H9 (cell line): ENCODE measurements at regions not wholly inside any gene's neighbourhood (a gene's known extent, or its start where the extent isn't known, plus 50 kb on each side); places are given as distances from the start of the nearest gene placed in this dataset.

ENCODE experiments used
- DNase-seq: peaks from one replicate; pipeline ENCODE4 v3.0.0-alpha.2; 2017
- H2AFZ ChIP-seq: one replicate; pipeline ENCODE4 v1.6.1; 2013; ENCODE audit warnings: mild to moderate bottlenecking, low read length, control low read depth, moderate library complexity
- H2AK5ac ChIP-seq: 2 replicates; pipeline ENCODE4 v1.6.1; 2013; ENCODE audit warnings: low read length, control low read depth, mixed read lengths; ENCODE audit not compliant: insufficient read length
- H2BK120ac ChIP-seq: one replicate; pipeline ENCODE4 v1.6.1; 2013; ENCODE audit warnings: low read depth, mild to moderate bottlenecking, low read length, control low read depth, inconsistent platforms; ENCODE audit not compliant: poor library complexity, severe bottlenecking
- H2BK12ac ChIP-seq: 2 replicates; pipeline ENCODE4 v1.6.1; 2013; ENCODE audit warnings: low read length, control low read depth, mixed read lengths, low read depth; ENCODE audit not compliant: insufficient read length
- H2BK15ac ChIP-seq: 2 replicates; pipeline ENCODE4 v1.6.1; 2013; ENCODE audit warnings: low read depth, low read length, control low read depth
- H2BK20ac ChIP-seq: one replicate; pipeline ENCODE4 v1.6.1; 2013; ENCODE audit warnings: low read depth, mild to moderate bottlenecking, low read length, control low read depth, inconsistent platforms; ENCODE audit not compliant: poor library complexity, severe bottlenecking
- H2BK5ac ChIP-seq: 2 replicates; pipeline ENCODE4 v1.6.1; 2013; ENCODE audit warnings: low read length, control low read depth, mixed read lengths; ENCODE audit not compliant: insufficient read length
- H3K14ac ChIP-seq: 2 replicates; pipeline ENCODE4 v1.6.1; 2013; ENCODE audit warnings: low read length, control low read depth; ENCODE audit not compliant: insufficient read depth
- H3K18ac ChIP-seq: 2 replicates; pipeline ENCODE4 v1.6.1; 2013; ENCODE audit warnings: low read depth, mild to moderate bottlenecking, mixed read lengths, low read length, control low read depth; ENCODE audit not compliant: insufficient read length
- H3K23ac ChIP-seq: 2 replicates; pipeline ENCODE4 v1.6.1; 2013; ENCODE audit warnings: low read length, control low read depth, mixed read lengths, low read depth; ENCODE audit not compliant: insufficient read length
- H3K23me2 ChIP-seq: 2 replicates; pipeline ENCODE4 v1.6.1; 2013; ENCODE audit warnings: low read depth, mild to moderate bottlenecking, mixed read lengths, low read length, control low read depth; ENCODE audit not compliant: insufficient read length, poor library complexity, severe bottlenecking
- H3K27ac ChIP-seq: 2 replicates; pipeline ENCODE4 v1.5.1; 2013; ENCODE audit warnings: low read length, control low read depth, mixed read lengths, low read depth; ENCODE audit not compliant: insufficient read length
- H3K27me3 ChIP-seq: 2 replicates; pipeline ENCODE4 v1.6.1; 2013; ENCODE audit warnings: low read length, control low read depth, inconsistent platforms; ENCODE audit not compliant: insufficient read depth
- H3K4ac ChIP-seq: 2 replicates; pipeline ENCODE4 v1.6.1; 2013; ENCODE audit warnings: low read depth, mild to moderate bottlenecking, control low read depth, inconsistent platforms, low read length, moderate library complexity
- H3K4me1 ChIP-seq: 2 replicates; pipeline ENCODE4 v1.6.1; 2013; ENCODE audit warnings: low read length, control low read depth, inconsistent platforms; ENCODE audit not compliant: insufficient read depth
- H3K4me2 ChIP-seq: 2 replicates; pipeline ENCODE4 v1.6.1; 2013; ENCODE audit warnings: low read length, control low read depth, mixed read lengths; ENCODE audit not compliant: insufficient read length, insufficient read depth
- H3K56ac ChIP-seq: 2 replicates; pipeline ENCODE4 v1.6.1; 2013; ENCODE audit warnings: low read depth, mild to moderate bottlenecking, mixed read lengths, low read length, control low read depth; ENCODE audit not compliant: insufficient read length
- H3K79me1 ChIP-seq: 2 replicates; pipeline ENCODE4 v1.6.1; 2013; ENCODE audit warnings: low read depth, mild to moderate bottlenecking, moderate library complexity, low read length, control low read depth, inconsistent platforms; ENCODE audit not compliant: insufficient read depth, poor library complexity, severe bottlenecking
- H3K79me2 ChIP-seq: 2 replicates; pipeline ENCODE4 v1.6.1; 2013; ENCODE audit warnings: low read length, control low read depth, inconsistent platforms; ENCODE audit not compliant: insufficient read depth
- H3K9ac ChIP-seq: 2 replicates; pipeline ENCODE4 v1.6.1; 2013; ENCODE audit warnings: low read length, control low read depth, mixed read lengths; ENCODE audit not compliant: insufficient read length; ENCODE audit errors: extremely low read depth
- H3K9me3 ChIP-seq: one replicate; pipeline ENCODE4 v1.6.1; 2013; ENCODE audit warnings: low read depth, low read length, inconsistent platforms; ENCODE audit not compliant: control insufficient read depth
- H3T11ph ChIP-seq: one replicate; pipeline ENCODE4 v1.6.1; 2013; ENCODE audit warnings: mild to moderate bottlenecking, low read length, control low read depth, inconsistent platforms
- H4K20me1 ChIP-seq: one replicate; pipeline ENCODE4 v1.6.1; 2013; ENCODE audit not compliant: control insufficient read depth, insufficient read length, insufficient read depth
- H4K5ac ChIP-seq: 2 replicates; pipeline ENCODE4 v1.6.1; 2013; ENCODE audit warnings: low read depth, mild to moderate bottlenecking, mixed read lengths, low read length, control low read depth; ENCODE audit not compliant: insufficient read length
- H4K8ac ChIP-seq: replicated peaks from 2 replicates; pipeline ENCODE4 v1.6.1; 2013; ENCODE audit warnings: low read length, control low read depth, mixed read lengths, low read depth; ENCODE audit not compliant: insufficient read length
- H4K91ac ChIP-seq: 2 replicates; pipeline ENCODE4 v1.6.1; 2013; ENCODE audit warnings: low read depth, mild to moderate bottlenecking, moderate library complexity, mixed read lengths, low read length, control low read depth; ENCODE audit not compliant: insufficient read length
- H3K27ac Mint-ChIP-seq, 3 experiments: 2 replicates in 2 of 3; 3 replicates in 1 of 3; pipeline ENCODE4 v1.8.0; 2020 to 2021; ENCODE audit warnings: mixed read lengths in 3 of 3, mild to moderate bottlenecking in 1 of 3, moderate library complexity in 1 of 3
- H3K27me3 Mint-ChIP-seq: 2 replicates; pipeline ENCODE4 v1.8.0; 2021; ENCODE audit warnings: low read depth, mild to moderate bottlenecking, moderate library complexity, mixed read lengths
- H3K36me3 Mint-ChIP-seq, 3 experiments: 2 replicates in 2 of 3; 3 replicates in 1 of 3; pipeline ENCODE4 v1.8.0; 2020 to 2021; ENCODE audit warnings: low read depth in 3 of 3, mixed read lengths in 3 of 3; ENCODE audit not compliant: insufficient read depth in 1 of 3
- H3K4me1 Mint-ChIP-seq, 2 experiments: 2 replicates each; pipeline ENCODE4 v1.8.0; 2020; ENCODE audit warnings: mixed read lengths in 2 of 2
- H3K4me3 Mint-ChIP-seq, 2 experiments: 2 replicates in 1 of 2; 3 replicates in 1 of 2; pipeline ENCODE4 v1.8.0; 2020 to 2021; ENCODE audit warnings: mild to moderate bottlenecking in 2 of 2, mixed read lengths in 2 of 2, moderate library complexity in 1 of 2
- H3K9me3 Mint-ChIP-seq, 2 experiments: 2 replicates in 1 of 2; 3 replicates in 1 of 2; pipeline ENCODE4 v1.8.0; 2020; ENCODE audit warnings: mild to moderate bottlenecking in 2 of 2, mixed read lengths in 2 of 2, moderate library complexity in 1 of 2
- whole genome bisulfite sequencing: extraction: QIAGEN DNeasy Blood & Tissue Kit; methylation state at CpG from one replicate; pipeline ENCODE4 v1.1.7; 2013; ENCODE audit warnings: missing lambda C conversion rate, low lambda C conversion rate, mixed read lengths; ENCODE audit not compliant: insufficient read length; ENCODE audit errors: extremely low coverage; 5-methylcytosine and 5-hydroxymethylcytosine counted together
- TF ChIP-seq, protein P1 (sequence below): fragments of 200-600 bp; sonication (generic); conservative IDR thresholded peaks from 3 replicates; pipeline ENCODE4 v1.8.0; 2021; ENCODE audit warnings: antibody characterized with exemption, mild to moderate bottlenecking

GRCh38 chr4:159881158-159881557 is 778.3 kb downstream of the RAPGEF2 start:
- Histone ChIP-seq H3K23ac (no peak overlapping the region), H3K23me2 (no peaks in the 10 kb centered on the region), H2BK20ac (no peak overlapping the region), H4K20me1 (no peaks in the 10 kb centered on the region), H3K4me2 (no peak overlapping the region), H3T11ph (no peak overlapping the region), H2BK15ac (no peak overlapping the region), H3K79me2 (no peaks in the 10 kb centered on the region), H2BK12ac (no peak overlapping the region), H2AK5ac (no peak overlapping the region), H3K27ac (no peak overlapping the region), H3K14ac (no peak overlapping the region), H4K8ac (no peak overlapping the region), H3K79me1 (no peaks in the 10 kb centered on the region), H3K27me3 (no peaks in the 10 kb centered on the region), H3K18ac (no peak overlapping the region), H3K4me1 (no peaks in the 10 kb centered on the region), H3K9ac (no peak overlapping the region), H2BK5ac (no peak overlapping the region), H4K91ac (no peak overlapping the region), H2BK120ac (no peak overlapping the region), H3K56ac (no peak overlapping the region), H4K5ac (no peak overlapping the region), H2AFZ (no peak overlapping the region), H3K9me3 (no peaks in the 10 kb centered on the region), H3K4ac (no peak overlapping the region)
- TF ChIP-seq, protein P1, sequence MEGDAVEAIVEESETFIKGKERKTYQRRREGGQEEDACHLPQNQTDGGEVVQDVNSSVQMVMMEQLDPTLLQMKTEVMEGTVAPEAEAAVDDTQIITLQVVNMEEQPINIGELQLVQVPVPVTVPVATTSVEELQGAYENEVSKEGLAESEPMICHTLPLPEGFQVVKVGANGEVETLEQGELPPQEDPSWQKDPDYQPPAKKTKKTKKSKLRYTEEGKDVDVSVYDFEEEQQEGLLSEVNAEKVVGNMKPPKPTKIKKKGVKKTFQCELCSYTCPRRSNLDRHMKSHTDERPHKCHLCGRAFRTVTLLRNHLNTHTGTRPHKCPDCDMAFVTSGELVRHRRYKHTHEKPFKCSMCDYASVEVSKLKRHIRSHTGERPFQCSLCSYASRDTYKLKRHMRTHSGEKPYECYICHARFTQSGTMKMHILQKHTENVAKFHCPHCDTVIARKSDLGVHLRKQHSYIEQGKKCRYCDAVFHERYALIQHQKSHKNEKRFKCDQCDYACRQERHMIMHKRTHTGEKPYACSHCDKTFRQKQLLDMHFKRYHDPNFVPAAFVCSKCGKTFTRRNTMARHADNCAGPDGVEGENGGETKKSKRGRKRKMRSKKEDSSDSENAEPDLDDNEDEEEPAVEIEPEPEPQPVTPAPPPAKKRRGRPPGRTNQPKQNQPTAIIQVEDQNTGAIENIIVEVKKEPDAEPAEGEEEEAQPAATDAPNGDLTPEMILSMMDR: no peak
- Mint-ChIP-seq H3K36me3 (no peaks in the 10 kb centered on the region), H3K4me3 (no peak overlapping the region), H3K4me1 (no peaks in the 10 kb centered on the region), H3K27ac (no peak overlapping the region), H3K9me3 (no peaks in the 10 kb centered on the region), H3K27me3 (no peaks in the 10 kb centered on the region)
- no CpG with 5 or more reads among the region's 3 CpGs for WGBS
- DNase-seq: no peak
